UCSD-AML1 (cell line): ENCODE measurements at regions not wholly inside any gene's neighbourhood (a gene's known extent, or its start where the extent isn't known, plus 50 kb on each side); places are given as distances from the start of the nearest gene placed in this dataset.

ENCODE experiments used
- DNase-seq: peaks from one replicate; lab custom pipeline; 2025; ENCODE audit not compliant: unreplicated experiment; lab: John Stamatoyannopoulos, UW

DNA sequence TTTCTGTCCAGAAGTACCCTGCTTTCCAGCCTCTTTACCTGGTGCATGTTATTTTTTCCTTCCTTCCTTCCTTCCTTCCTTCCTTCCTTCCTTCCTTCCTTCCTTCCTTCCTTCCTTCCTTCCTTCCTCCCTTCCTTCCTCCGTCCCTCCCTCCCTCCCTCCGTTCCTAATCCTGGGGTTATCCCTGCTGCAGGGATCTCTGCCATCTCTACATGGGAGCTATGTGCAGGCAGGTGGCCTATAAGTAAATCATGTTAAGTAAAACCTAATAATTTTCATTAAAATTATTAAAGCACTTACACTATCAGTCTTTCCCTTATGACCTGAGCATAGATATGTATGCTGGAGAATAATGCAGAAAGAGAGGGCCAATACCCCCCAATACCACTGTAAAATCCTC is 351.9 kb downstream of the ZSWIM6 start:
- no peak for DNase-seq

DNA sequence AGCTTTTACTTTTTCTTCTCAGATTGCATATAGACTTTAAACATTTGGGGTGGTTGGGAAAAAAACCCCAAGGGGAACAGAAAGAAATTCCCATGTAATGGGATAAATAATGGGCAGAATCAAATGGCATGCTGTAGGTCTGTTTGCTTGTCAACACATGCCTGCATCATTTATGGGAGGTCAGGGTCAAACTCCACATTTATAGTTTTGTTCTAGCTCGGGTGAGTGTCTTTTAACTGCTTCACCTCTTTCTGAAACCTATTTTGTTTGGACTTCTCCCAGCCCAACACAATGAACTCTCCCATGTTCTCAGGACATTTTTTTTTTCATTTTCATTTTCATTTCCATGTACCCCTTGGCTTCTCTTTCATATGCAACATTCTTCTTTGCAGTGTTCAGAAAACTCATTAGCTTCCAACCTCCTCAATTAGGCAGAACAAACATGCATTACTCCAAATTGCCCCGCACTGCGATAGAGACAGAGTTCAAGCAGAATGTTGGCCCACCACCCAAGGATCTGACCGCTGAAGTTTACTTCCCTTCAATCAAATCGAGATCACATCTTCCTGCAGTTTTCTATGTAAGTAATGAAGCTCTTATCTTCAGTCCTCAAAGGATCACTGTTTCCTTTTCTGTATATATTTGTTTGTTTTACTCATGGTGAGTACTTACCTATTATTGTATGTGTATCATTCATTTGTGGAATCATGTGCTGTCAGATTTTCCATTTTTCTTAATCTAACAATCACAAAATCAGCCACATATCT is 354.6 kb downstream of the ZSWIM6 start:
- no peak for DNase-seq

DNA sequence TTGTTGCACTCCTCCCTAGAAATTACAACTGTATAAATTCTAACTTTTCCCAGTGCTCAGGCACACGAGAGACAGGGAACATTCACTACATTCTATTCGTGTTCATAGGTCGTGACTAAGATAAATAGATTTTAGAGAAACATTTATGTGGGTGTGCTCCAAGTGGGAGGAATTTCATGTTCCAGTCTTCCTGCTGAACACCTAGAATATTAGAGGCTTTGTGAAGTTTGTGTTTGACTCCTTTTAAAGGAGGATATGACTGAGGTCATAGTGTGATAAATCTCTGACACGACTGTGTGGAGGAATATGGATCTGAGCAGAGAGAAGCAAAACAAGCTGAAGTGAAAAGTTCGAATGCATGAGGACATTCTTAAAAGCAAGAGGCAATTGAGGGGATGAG is 355.3 kb downstream of the ZSWIM6 start:
- no peak for DNase-seq

DNA sequence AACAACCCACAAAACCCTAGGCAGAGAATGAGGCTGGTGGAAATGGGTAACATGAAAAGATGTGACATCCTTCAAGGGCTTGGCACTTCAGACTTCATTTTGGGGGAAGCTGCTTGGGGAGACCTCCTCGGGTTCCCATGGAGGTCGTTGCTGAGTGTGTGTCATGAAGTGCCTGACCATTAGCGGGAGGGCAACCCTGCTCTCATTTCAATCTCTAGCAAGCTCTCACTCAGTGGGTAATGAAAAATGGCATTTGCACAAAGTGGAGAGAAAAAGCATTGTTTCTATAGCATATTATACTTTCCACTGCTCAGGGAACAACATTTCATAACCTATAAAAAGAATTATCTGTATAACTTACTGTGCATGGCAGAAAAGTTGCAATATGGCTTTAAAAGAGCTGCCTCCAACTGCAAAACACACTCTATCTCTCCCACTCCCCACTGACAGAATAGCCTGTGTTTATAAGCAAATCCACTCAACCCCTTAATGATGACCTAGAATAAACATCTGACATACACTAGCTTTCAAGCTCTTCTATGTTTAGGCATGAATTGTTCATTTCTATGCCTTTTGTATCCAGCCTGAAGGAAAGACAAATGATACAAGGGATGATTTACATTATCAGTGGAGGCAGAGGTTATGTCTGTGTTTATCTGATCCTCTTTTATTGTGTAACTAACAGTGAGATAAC is 357.2 kb downstream of the ZSWIM6 start:
- no peak for DNase-seq

- no peak for DNase-seq
Observed at GRCh38 chr5:61697809-61698558, 365.9 kb downstream of the ZSWIM6 start.

DNA sequence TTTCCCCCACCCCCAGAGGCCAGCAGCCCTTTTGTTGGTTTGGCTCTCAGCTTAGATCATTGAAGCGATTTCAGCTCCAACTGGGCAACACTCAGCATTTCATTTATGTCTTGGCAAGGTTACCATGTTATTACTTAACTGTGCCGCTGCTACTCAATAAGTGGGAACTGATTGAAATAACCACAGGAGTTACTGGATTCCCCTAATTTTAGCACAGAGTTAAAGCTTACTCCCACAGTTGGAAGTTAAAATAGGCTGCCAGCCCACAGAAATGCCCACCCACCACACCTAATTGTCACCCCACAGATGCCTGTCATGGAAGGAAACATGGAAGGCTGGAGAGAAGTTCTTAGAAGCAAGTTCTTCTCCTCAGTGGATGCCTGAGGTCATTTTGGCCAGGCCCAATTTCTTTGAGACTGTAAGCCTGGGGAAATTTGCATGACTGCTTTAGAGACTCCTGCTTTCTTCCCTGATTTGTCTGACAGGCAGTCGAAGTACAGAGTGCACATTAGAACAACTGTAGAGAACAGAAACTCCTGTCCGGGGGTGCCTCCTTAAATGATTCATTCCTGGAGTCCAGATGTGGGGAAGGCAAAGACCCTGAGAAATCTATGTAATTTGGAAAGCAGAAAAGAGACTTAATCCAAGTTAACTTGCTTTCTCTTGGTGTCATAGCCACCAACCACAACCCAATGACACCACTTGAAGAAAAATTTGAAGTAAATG is 370.0 kb downstream of the ZSWIM6 start:
- DNase-seq: no peak

- DNase-seq: no peak
Observed at GRCh38 chr5:61702784-61703183, 370.7 kb downstream of the ZSWIM6 start.

GRCh38 chr5:61704289-61704688 is 372.2 kb downstream of the ZSWIM6 start:
- DNase-seq: no peak

- no peak for DNase-seq
Observed at GRCh38 chr5:61706751-61707150, 374.7 kb downstream of the ZSWIM6 start.

GRCh38 chr5:61719124-61719523 is 387.1 kb downstream of the ZSWIM6 start:
- no peak for DNase-seq

GRCh38 chr5:61720829-61721228 is 388.8 kb downstream of the ZSWIM6 start:
- DNase-seq: no peak

DNA sequence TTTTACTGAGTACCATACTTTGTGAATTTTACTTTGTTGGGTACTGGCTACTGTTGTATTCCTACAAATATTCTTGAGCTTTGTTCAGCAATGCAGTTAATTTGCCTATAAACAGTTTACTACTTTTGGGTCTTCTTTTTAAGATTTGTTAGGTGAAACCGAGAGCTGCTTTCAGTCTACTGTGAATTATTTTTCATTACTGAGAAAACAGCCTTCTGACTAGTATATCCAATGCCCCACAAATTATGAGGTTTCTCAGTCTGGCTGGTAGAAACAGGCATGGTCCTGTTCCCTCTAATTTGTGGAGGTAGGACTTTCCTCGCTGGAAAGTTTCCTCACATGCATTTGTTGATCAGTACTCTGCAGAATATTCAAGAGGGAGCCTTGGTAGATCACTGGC is 392.0 kb downstream of the ZSWIM6 start:
- no peak for DNase-seq

DNA sequence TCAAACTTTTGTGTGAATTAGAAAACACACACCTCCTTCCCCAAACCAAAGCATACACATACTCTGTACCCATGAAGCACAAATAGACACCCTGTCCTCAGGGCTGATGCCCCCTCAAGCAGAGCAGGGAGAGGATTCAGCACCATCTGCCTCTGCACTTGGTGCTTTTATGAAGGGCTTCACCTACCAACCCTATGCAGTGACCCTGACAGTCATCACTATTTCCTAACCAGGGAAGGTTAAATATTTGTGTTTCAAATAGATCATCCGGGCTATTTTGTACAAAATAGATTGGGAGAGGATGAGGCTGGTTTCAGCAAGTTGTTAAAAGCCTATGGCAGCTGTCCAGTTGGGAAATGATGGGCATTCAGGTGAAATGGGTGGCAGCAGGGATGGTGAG is 396.2 kb downstream of the ZSWIM6 start:
- DNase-seq: no peak

- DNase-seq: no peak
Observed at GRCh38 chr5:61730866-61731265, 398.8 kb downstream of the ZSWIM6 start.

DNA sequence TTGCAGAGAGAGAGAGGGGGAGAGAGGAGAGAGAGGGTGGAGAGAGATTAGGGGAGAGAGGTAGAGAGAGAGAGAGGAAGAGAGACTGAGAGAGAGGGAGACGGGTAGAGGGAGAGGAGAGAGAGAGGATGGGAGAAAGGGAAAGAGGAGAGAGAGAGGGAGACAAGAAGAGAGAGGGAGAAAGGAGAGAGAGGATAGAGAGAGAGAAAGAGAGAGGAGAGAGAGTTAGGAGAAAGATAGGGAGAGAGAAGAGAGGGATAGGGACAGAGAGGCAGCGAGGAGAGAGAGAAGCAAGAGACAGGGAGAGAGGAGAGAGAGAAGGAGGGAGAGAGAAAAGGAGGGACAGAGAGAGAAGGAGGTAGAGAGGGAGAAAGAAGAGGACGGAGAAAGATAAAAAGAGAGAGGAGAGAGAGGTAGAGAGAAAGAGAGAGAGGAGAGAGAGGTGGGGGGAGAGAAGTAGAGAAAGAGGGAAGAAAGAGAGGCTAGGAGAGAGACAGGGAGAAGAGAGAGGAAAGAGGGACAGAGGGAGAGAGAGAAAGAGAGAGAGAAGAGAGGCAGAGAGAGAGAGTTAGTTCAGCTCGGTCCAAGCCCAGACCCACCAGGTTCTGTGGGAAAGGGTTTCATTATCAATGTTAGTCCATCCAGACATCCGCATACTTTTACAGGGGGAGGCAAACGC is 399.3 kb downstream of the ZSWIM6 start:
- DNase-seq: no peak

GRCh38 chr5:61731946-61732314 is 399.9 kb downstream of the ZSWIM6 start:
- no peak for DNase-seq

DNA sequence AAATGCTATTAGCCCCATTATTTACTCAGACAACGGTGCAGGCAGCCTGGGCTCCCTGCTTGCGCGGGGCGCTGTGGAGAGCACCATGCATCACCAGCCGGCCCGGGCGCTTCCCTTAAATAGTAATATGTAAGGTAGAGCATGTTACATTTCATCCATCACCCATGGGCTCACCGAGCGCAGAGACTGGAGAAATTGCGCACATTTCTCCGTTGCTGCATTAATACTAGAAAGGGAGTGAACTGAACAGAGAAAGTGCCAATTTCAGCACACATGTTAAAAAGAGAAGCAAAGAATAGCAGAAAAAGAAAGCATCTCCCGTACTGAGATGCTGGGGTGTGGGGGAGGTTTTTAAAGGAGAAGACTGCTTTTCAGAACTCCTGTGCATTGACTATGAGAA is 400.3 kb downstream of the ZSWIM6 start:
- no peak for DNase-seq

GRCh38 chr5:61732796-61733195 is 400.7 kb downstream of the ZSWIM6 start:
- DNase-seq: no peak

DNA sequence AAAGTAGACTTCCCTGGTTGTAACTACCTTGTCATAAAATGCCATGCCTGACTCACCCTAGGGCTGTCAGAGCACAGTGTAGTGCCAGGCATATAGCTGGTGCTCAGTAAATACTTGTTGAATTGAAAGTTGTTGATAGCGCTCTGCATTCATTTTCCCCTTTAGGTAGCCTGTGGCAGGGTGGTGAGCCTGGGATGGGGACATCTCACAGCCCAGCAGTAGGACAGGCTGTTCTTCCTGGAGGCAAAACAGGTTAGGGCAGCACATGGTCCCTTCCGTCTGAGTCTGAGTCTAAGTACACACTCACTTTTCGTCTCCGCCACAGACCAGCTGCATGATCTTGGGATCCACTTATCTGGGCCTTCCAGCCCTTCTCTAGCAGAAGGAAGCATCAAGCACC is 401.9 kb downstream of the ZSWIM6 start:
- no peak for DNase-seq

- DNase-seq: no peak
Observed at GRCh38 chr5:61734966-61735365, 402.9 kb downstream of the ZSWIM6 start.

DNA sequence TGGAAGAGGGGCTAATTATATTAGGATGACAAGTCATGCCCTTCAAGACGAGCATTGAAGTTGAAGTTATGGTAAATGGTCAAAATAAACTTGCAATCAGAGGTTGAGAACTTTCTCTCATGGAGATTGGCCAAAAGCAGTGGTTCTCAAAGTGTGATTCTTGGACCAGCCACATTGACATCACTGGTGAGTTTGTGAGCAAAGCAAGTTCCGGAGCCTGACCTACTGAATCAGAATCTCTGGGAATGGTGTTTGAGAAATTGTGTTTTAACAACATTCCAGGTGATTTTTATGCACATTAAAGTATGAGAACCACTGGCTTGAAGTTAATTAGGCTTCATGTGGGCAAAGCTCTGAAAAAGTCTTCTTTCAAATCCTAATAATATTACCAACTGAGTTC is 403.5 kb downstream of the ZSWIM6 start:
- DNase-seq: no peak
